Ascending aorta (tissue), 2 donors: ENCODE measurements at regions not wholly inside any gene's neighbourhood (a gene's known extent, or its start where the extent isn't known, plus 50 kb on each side); places are given as distances from the start of the nearest gene placed in this dataset.
"Not testable (repeated sequence)": the region's sequence is repeated elsewhere in the genome, so short reads cannot be mapped to it uniquely, and the experiment has no call there.

Experiments used
- DNase-seq, 2 donors: peaks; one replicate each; pipeline ENCODE4 v3.0.0-alpha.2; 2019; ENCODE audit warnings: low spot score in 2 of 2
- H3K27ac ChIP-seq, 2 donors: fragments of 200-600 bp; sonication (generic); one replicate each; pipeline ENCODE4 v1.5.1; 2016 to 2017; ENCODE audit warnings: mild to moderate bottlenecking in 1 of 2
- H3K27me3 ChIP-seq: fragments of 200-600 bp; sonication (generic); one replicate; pipeline ENCODE4 v1.5.1; 2017
- H3K36me3 ChIP-seq, 2 donors: fragments of 200-600 bp; sonication (generic); one replicate each; pipeline ENCODE4 v1.5.1; 2016
- H3K4me1 ChIP-seq, 2 donors: fragments of 200-600 bp; sonication (generic); one replicate each; pipeline ENCODE4 v1.5.1; 2016 to 2017; ENCODE audit warnings: mild to moderate bottlenecking in 1 of 2
- H3K4me3 ChIP-seq, 2 donors: fragments of 200-600 bp; sonication (generic); one replicate each; pipeline ENCODE4 v1.5.1; 2016 to 2017; ENCODE audit warnings: mild to moderate bottlenecking in 1 of 2
- H3K9me3 ChIP-seq, 2 donors: fragments of 200-600 bp; sonication (generic); one replicate each; pipeline ENCODE4 v1.5.1; 2016
- intact Hi-C: fragments of 100-400 bp; cut with DNase I; formaldehyde crosslinking; loops from one replicate; pipeline ENCODE4 v1.15.1; 2023
- TF ChIP-seq, protein P1 (sequence below), 3 experiments: fragments of 200-600 bp in 2 of 3; fragments of 450-650 bp in 1 of 3; sonication (generic) in 2 of 3; IDR thresholded peaks; one replicate each; pipeline ENCODE4 v1.5.1; 2016 to 2019; ENCODE audit warnings: antibody characterized with exemption in 3 of 3, mild to moderate bottlenecking in 1 of 3, moderate library complexity in 1 of 3

DNA sequence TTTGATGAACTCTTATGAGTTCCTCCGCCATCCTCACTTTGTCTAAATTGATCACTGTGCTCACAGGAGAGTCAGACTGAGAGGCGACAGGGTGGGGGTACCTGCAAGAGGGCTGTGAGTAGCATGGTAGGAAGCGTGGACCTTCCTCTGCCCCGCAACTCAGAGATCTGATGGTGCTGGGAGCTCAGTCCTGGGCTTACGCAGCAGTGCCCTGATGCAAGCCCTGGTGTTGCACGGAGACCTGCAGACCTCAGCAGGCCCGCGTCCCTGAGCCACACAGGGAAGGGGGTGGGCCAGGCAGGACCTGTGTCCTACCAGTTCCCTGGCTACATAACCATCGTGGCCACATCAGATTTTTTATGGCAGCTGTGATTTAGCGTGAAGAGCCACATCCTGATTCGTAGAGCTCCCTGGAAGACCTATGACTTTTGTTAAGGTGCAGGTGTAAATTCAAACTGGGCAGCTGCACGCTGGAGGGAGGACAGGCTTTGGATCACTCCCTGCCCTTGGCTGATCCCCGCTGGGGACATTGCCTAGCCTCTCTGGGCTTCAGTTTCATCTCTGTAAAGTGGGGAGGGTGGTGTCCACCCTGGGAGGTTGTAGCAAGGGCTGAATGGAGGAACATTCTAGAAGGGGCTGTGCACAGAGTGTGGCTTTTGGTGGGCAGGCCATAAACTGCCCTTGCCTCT, 176.1 kb downstream of the KLF13 start:
- no peaks in the 10 kb centered on the region for H3K36me3 ChIP-seq
- no peak overlapping the region for H3K27ac ChIP-seq
- intact Hi-C loops, result no loop called here
- no peak for DNase-seq
- no peaks in the 10 kb centered on the region for H3K4me1 ChIP-seq
- H3K9me3 ChIP-seq, result no peaks in the 10 kb centered on the region
- H3K27me3 ChIP-seq, result no peaks in the 10 kb centered on the region
- H3K4me3 ChIP-seq, result no peak overlapping the region
- TF ChIP-seq, protein P1, sequence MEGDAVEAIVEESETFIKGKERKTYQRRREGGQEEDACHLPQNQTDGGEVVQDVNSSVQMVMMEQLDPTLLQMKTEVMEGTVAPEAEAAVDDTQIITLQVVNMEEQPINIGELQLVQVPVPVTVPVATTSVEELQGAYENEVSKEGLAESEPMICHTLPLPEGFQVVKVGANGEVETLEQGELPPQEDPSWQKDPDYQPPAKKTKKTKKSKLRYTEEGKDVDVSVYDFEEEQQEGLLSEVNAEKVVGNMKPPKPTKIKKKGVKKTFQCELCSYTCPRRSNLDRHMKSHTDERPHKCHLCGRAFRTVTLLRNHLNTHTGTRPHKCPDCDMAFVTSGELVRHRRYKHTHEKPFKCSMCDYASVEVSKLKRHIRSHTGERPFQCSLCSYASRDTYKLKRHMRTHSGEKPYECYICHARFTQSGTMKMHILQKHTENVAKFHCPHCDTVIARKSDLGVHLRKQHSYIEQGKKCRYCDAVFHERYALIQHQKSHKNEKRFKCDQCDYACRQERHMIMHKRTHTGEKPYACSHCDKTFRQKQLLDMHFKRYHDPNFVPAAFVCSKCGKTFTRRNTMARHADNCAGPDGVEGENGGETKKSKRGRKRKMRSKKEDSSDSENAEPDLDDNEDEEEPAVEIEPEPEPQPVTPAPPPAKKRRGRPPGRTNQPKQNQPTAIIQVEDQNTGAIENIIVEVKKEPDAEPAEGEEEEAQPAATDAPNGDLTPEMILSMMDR (IDR thresholded peaks at IDR 0.05), result no peak

DNA sequence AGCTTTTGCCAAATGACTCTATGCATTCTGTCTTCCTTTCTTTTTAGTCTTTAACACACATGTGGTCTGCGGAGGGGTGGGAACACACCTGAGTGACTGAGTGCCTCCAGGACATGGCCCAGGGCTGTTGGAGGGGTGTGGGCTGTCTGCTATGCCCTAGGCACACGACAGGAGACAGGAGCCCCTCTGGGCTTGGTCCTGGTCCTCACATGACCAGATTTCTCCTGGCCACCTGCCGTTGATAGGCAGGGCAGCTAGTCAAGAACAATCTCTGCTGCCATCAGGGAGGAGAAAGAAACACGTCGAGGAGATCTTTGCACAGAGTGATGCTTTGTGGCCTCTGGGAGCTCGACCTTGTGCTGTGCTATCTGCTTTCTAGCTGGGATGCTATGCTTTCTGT, 176.6 kb downstream of the KLF13 start:
- intact Hi-C loops, result no loop called here
- TF ChIP-seq, protein P1 (IDR thresholded peaks at IDR 0.05), result no peak
- Histone ChIP-seq H3K9me3 (no peaks in the 10 kb centered on the region), H3K4me1 (no peaks in the 10 kb centered on the region), H3K36me3 (no peaks in the 10 kb centered on the region), H3K27me3 (no peaks in the 10 kb centered on the region), H3K4me3 (no peak overlapping the region), H3K27ac (no peak overlapping the region)
- DNase-seq, result no peak

DNA sequence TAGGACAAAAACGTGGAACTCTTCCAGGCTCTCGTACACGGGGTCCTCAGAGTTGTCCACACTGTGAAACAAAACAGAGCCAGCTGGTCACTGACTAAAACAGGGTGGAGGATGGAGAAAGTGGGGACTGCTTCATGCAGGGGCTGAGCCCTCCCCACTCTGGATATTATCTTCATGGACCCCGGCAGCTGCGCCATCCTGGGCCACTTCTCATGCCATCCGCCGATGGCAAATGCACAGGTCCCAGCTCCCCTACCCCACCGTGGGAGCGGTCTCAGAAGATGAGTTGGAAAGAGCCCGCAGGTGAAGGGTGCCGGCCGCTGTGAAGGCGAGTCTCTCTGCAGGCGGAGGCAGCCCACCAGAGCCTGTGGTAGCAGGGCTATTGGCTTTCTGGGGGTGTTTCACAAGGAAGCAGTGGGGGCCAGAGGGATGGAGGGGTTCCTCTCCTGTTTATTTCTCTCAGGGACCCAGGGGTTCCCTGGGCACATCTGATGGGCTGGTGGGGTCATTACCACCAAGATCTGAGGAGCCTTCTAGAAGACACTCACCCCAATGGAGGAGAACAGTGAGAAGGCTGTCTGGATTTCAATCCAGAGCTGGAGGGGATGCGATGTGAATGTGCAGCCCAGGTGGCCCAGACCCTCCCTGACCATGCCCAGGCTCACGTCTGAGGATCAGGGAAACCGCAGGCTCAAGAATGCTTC, 177.3 kb downstream of the KLF13 start:
- TF ChIP-seq, protein P1 (IDR thresholded peaks at IDR 0.05), result no peak
- Histone ChIP-seq H3K27ac (no peak overlapping the region), H3K4me3 (no peak overlapping the region), H3K4me1 (no peaks in the 10 kb centered on the region), H3K9me3 (no peaks in the 10 kb centered on the region), H3K27me3 (no peaks in the 10 kb centered on the region), H3K36me3 (no peaks in the 10 kb centered on the region)
- DNase-seq, result no peak
- intact Hi-C loops, result no loop called here

DNA sequence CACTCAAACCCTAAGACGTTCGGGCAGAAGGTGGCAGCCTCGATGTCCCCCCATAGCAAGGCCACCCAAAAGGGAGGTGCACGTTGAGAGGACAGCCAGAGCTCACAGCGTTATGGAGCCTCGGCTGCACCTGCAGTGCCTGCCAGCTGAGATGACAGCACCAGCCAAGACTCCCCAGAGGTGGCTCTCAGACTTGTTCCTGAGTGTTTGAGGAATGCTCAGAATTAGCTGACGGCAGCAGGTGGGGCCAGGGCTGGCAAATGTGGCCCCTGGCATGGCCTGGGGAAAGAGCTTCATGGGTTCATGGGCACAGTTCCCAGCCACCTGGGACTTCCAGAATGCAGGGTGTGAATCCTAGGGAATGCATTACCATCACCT, 177.8 kb downstream of the KLF13 start:
- Histone ChIP-seq H3K36me3 (no peaks in the 10 kb centered on the region), H3K4me1 (no peaks in the 10 kb centered on the region), H3K27ac (no peak overlapping the region), H3K4me3 (no peak overlapping the region), H3K27me3 (no peaks in the 10 kb centered on the region), H3K9me3 (no peaks in the 10 kb centered on the region)
- TF ChIP-seq, protein P1 (IDR thresholded peaks at IDR 0.05), result no peak
- DNase-seq, result no peak
- intact Hi-C loops, result no loop called here

DNA sequence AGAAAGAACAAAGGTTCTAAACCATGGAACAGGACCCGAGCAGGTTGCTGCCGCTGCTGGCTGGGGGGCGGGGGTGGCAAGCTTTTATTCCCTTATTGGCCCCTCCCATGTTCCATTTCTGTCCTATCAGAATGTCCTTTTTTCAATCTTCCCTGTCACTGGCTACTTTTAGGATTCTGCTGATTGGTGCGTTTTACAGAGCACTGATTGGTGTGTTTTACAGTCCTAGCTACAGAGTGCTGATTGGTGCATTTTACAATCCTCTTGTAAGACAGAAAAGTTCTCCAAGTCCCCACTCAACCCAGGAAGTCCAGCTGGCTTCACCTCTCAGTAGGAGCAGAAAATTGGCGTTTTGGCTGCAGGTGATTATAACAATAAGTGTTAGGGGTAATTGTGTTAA, 180.9 kb downstream of the KLF13 start:
- H3K36me3 ChIP-seq, intact Hi-C loops, H3K9me3 ChIP-seq, H3K4me3 ChIP-seq, H3K27me3 ChIP-seq, H3K4me1 ChIP-seq, DNase-seq, H3K27ac ChIP-seq: not testable (repeated sequence)

DNA sequence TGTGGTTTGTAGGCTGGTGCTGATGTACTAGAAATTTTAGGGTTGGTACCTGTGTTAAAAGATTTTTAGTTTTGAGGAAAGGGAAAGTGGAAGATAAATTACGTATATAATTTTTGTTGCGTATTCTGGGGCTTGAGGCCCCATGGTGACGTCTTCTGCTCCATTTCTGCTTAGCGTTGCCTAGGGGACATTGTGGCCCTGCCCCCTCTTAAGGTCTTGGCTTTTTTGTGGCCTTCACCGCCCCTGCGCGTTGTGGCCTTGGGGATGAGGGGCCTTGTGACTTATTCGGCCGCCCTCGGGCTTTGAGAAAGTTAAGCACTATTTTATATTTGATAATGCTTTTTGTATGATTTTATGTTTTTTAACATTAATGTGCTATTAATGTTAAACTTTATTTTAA, 182.0 kb downstream of the KLF13 start:
- Histone ChIP-seq H3K36me3 (no peaks in the 10 kb centered on the region), H3K27me3 (no peaks in the 10 kb centered on the region), H3K4me1 (no peaks in the 10 kb centered on the region), H3K27ac (no peak overlapping the region), H3K9me3 (no peaks in the 10 kb centered on the region), H3K4me3 (no peak overlapping the region)
- DNase-seq, result peak in 1 of 2 donors; percentile 34
- TF ChIP-seq, protein P1 (IDR thresholded peaks at IDR 0.05), result no peak
- intact Hi-C loops, result no loop called here
